SK-N-SH treated with all-trans-retinoic acid at 6 μM for 48 hours (cell line): ENCODE measurements at regions not wholly inside any gene's neighbourhood (a gene's known extent, or its start where the extent isn't known, plus 50 kb on each side); places are given as distances from the start of the nearest gene placed in this dataset.

Experiments
- OSR1 ChIP-seq: fragments of 250-450 bp; sonication (Bioruptor Pico); IDR thresholded peaks from 2 replicates; pipeline ENCODE4 v1.8.0; 2022; ENCODE audit warnings: moderate library complexity, mild to moderate bottlenecking, inconsistent platforms
- TF ChIP-seq, protein P1 (sequence below): fragments of 250-450 bp; sonication (Bioruptor Pico); IDR thresholded peaks from 2 replicates; pipeline ENCODE4 v1.5.0; 2020; ENCODE audit warnings: mild to moderate bottlenecking, moderate library complexity

DNA sequence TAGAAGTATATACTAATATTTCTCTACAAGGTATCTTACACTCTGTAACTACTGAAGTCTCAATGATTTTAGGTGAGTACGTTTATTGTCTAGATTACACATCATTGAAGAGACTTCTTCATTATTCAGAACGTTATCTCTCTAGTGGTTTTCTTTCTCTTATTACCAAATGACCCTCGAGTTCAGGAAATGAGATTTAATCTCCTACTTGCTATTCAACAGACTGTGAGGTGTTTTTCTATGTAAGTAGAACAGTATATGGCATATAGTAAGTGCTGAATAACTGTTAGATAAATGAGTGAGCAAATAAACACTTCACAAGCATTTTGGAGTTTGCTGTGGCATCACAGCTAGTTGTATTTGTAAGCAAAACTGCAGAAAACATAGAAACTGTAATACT lies 947.2 kb upstream of the SLC39A10 start:
- TF ChIP-seq, protein P1, sequence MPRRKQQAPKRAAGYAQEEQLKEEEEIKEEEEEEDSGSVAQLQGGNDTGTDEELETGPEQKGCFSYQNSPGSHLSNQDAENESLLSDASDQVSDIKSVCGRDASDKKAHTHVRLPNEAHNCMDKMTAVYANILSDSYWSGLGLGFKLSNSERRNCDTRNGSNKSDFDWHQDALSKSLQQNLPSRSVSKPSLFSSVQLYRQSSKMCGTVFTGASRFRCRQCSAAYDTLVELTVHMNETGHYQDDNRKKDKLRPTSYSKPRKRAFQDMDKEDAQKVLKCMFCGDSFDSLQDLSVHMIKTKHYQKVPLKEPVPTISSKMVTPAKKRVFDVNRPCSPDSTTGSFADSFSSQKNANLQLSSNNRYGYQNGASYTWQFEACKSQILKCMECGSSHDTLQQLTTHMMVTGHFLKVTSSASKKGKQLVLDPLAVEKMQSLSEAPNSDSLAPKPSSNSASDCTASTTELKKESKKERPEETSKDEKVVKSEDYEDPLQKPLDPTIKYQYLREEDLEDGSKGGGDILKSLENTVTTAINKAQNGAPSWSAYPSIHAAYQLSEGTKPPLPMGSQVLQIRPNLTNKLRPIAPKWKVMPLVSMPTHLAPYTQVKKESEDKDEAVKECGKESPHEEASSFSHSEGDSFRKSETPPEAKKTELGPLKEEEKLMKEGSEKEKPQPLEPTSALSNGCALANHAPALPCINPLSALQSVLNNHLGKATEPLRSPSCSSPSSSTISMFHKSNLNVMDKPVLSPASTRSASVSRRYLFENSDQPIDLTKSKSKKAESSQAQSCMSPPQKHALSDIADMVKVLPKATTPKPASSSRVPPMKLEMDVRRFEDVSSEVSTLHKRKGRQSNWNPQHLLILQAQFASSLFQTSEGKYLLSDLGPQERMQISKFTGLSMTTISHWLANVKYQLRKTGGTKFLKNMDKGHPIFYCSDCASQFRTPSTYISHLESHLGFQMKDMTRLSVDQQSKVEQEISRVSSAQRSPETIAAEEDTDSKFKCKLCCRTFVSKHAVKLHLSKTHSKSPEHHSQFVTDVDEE (CRISPR knock-in tag), result no peak
- no peak for TF ChIP-seq OSR1 (CRISPR knock-in tag)
